ENCODE measurements at regions not wholly inside any gene's neighbourhood (a gene's known extent, or its start where the extent isn't known, plus 50 kb on each side); places are given as distances from the start of the nearest gene placed in this dataset.

- FAIRE-seq (no peak), DNase-seq (no peak)
- H3K4me3 ChIP-seq (ENCODE audit: low read length in 3 of 3), result no peak overlapping the region
- TF ChIP-seq, protein P1, sequence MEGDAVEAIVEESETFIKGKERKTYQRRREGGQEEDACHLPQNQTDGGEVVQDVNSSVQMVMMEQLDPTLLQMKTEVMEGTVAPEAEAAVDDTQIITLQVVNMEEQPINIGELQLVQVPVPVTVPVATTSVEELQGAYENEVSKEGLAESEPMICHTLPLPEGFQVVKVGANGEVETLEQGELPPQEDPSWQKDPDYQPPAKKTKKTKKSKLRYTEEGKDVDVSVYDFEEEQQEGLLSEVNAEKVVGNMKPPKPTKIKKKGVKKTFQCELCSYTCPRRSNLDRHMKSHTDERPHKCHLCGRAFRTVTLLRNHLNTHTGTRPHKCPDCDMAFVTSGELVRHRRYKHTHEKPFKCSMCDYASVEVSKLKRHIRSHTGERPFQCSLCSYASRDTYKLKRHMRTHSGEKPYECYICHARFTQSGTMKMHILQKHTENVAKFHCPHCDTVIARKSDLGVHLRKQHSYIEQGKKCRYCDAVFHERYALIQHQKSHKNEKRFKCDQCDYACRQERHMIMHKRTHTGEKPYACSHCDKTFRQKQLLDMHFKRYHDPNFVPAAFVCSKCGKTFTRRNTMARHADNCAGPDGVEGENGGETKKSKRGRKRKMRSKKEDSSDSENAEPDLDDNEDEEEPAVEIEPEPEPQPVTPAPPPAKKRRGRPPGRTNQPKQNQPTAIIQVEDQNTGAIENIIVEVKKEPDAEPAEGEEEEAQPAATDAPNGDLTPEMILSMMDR (IDR thresholded peaks at IDR 0.05; ENCODE audit: borderline replicate concordance, extremely low read depth, insufficient read depth), result no peak
- H3K36me3 ChIP-seq (ENCODE audit: control insufficient read depth in 2 of 3, insufficient read depth in 3 of 3, low read length in 3 of 3), result no peaks in the 10 kb centered on the region
- intact Hi-C loops (cut with DNase I), result no loop called here
- no peaks in the 10 kb centered on the region for H3K27me3 ChIP-seq (ENCODE audit: control insufficient read depth, insufficient read depth, low read length)
- H3K27ac ChIP-seq (ENCODE audit: low read depth in 2 of 2, low read length in 2 of 2), result no peak overlapping the region
- H3K9me3 ChIP-seq (ENCODE audit: control insufficient read depth in 2 of 3, insufficient read depth in 1 of 3, low read length in 3 of 3), result peaks cover 0 to 32% (median 2%) of the 10 kb centered on the region in 3 donors
- H3K9ac ChIP-seq (ENCODE audit: low read length in 3 of 3), result no peak overlapping the region
- no peaks in the 10 kb centered on the region for H3K4me1 ChIP-seq (ENCODE audit: control insufficient read depth in 2 of 3, insufficient read depth in 2 of 3, low read depth in 1 of 3, low read length in 3 of 3)
Measured at GRCh38 chr12:126616441-126616840, 1551.2 kb downstream of the AACS start.

DNA sequence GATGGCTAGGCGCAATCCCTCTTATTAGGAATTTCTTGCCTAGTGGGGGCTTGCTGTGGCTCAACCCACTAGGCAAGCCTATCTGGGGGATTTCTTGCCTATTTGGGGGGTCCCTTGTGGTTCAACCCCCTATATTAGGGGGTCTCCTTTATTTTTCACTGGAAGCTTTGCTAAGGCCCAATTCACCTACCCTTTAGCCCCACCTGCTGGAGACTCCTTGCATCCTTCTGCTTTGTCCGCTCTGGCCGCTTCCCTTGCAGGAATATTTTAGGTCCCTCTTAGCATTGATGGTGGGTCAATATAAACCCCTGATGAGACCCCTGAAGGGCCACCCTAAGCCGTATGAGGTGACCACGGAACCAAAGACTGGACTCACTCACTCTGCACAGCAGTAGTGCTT is 1552.1 kb downstream of the AACS start:
- no peak for DNase-seq
- Histone ChIP-seq H3K27me3 (ENCODE audit: control insufficient read depth, insufficient read depth, low read length) (no peaks in the 10 kb centered on the region), H3K4me1 (ENCODE audit: control insufficient read depth in 2 of 3, insufficient read depth in 2 of 3, low read depth in 1 of 3, low read length in 3 of 3) (no peaks in the 10 kb centered on the region), H3K36me3 (ENCODE audit: control insufficient read depth in 2 of 3, insufficient read depth in 3 of 3, low read length in 3 of 3) (no peaks in the 10 kb centered on the region), H3K4me3 (ENCODE audit: low read length in 3 of 3) (no peak overlapping the region), H3K9ac (ENCODE audit: low read length in 3 of 3) (no peak overlapping the region), H3K27ac (ENCODE audit: low read depth in 2 of 2, low read length in 2 of 2) (no peak overlapping the region), H3K9me3 (ENCODE audit: control insufficient read depth in 2 of 3, insufficient read depth in 1 of 3, low read length in 3 of 3) (peaks cover 0 to 25% (median 2%) of the 10 kb centered on the region in 3 donors)
- TF ChIP-seq, protein P1 (IDR thresholded peaks at IDR 0.05; ENCODE audit: borderline replicate concordance, extremely low read depth, insufficient read depth), result peak; percentile 15
- intact Hi-C loops (cut with DNase I), result no loop called here
- FAIRE-seq, result no peak

DNA sequence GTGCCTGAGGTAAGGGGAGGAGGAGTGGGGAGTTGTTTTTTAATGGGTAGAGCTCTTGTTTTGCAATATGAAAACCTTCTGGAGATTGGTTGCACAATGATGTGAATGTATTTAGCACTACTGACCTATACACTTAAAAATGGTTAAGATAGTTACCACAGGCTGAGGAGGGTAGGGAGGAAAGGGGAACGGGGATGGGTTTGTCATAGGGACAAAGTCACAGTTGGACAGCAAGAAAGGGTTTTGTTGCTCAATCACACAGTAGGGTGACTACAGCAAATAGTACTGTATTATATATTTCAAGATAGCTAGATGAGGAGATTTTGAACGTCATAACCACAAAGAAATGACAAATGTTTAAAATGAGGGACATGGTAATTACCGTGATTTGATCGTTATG is 1562.4 kb downstream of the AACS start:
- Histone ChIP-seq H3K27ac (ENCODE audit: low read depth in 2 of 2, low read length in 2 of 2) (no peak overlapping the region), H3K36me3 (ENCODE audit: control insufficient read depth in 2 of 3, insufficient read depth in 3 of 3, low read length in 3 of 3) (no peaks in the 10 kb centered on the region), H3K27me3 (ENCODE audit: control insufficient read depth, insufficient read depth, low read length) (no peaks in the 10 kb centered on the region), H3K4me1 (ENCODE audit: control insufficient read depth in 2 of 3, insufficient read depth in 2 of 3, low read depth in 1 of 3, low read length in 3 of 3) (no peaks in the 10 kb centered on the region), H3K9ac (ENCODE audit: low read length in 3 of 3) (no peak overlapping the region), H3K9me3 (ENCODE audit: control insufficient read depth in 2 of 3, insufficient read depth in 1 of 3, low read length in 3 of 3) (no peaks in the 10 kb centered on the region), H3K4me3 (ENCODE audit: low read length in 3 of 3) (no peak overlapping the region)
- TF ChIP-seq, protein P1 (IDR thresholded peaks at IDR 0.05; ENCODE audit: borderline replicate concordance, extremely low read depth, insufficient read depth), result no peak
- no peak for FAIRE-seq
- intact Hi-C loops (cut with DNase I), result no loop called here
- no peak for DNase-seq

- Histone ChIP-seq H3K9me3 (ENCODE audit: control insufficient read depth in 2 of 3, insufficient read depth in 1 of 3, low read length in 3 of 3) (no peaks in the 10 kb centered on the region), H3K27me3 (ENCODE audit: control insufficient read depth, insufficient read depth, low read length) (no peaks in the 10 kb centered on the region), H3K4me3 (ENCODE audit: low read length in 3 of 3) (no peak overlapping the region), H3K27ac (ENCODE audit: low read depth in 2 of 2, low read length in 2 of 2) (no peak overlapping the region), H3K4me1 (ENCODE audit: control insufficient read depth in 2 of 3, insufficient read depth in 2 of 3, low read depth in 1 of 3, low read length in 3 of 3) (no peaks in the 10 kb centered on the region), H3K36me3 (ENCODE audit: control insufficient read depth in 2 of 3, insufficient read depth in 3 of 3, low read length in 3 of 3) (no peaks in the 10 kb centered on the region), H3K9ac (ENCODE audit: low read length in 3 of 3) (no peak overlapping the region)
- DNase-seq (no peak), FAIRE-seq (no peak)
- TF ChIP-seq, protein P1 (IDR thresholded peaks at IDR 0.05; ENCODE audit: borderline replicate concordance, extremely low read depth, insufficient read depth), result no peak
- intact Hi-C loops (cut with DNase I), result no loop called here
Measured at GRCh38 chr12:126636821-126637220, 1571.6 kb downstream of the AACS start.
